Peyer's patch (tissue), 4 donors: ENCODE measurements at regions not wholly inside any gene's neighbourhood (a gene's known extent, or its start where the extent isn't known, plus 50 kb on each side); places are given as distances from the start of the nearest gene placed in this dataset.

Experiments
- DNase-seq, 3 donors: peaks; one replicate each; pipeline ENCODE4 v3.0.0-alpha.2; 2017 to 2019
- H3K27ac ChIP-seq, 4 donors: fragments of 200-600 bp; sonication (generic); one replicate each; pipeline ENCODE4 v1.5.1; 2016 to 2019
- H3K27me3 ChIP-seq, 2 donors: fragments of 200-600 bp; sonication (generic); one replicate each; pipeline ENCODE4 v1.5.1; 2019
- H3K36me3 ChIP-seq, 3 donors: fragments of 200-600 bp; sonication (generic); one replicate each; pipeline ENCODE4 v1.5.1; 2016 to 2019
- H3K4me1 ChIP-seq, 4 donors: fragments of 200-600 bp; sonication (generic); one replicate each; pipeline ENCODE4 v1.5.1; 2016 to 2019
- H3K4me3 ChIP-seq, 4 donors: fragments of 200-600 bp; sonication (generic); 1 replicate in 3 of 4; 2 replicates in 1 of 4; pipeline ENCODE4 v1.5.1; 2016 to 2019; ENCODE audit warnings: mild to moderate bottlenecking in 1 of 4
- H3K9me3 ChIP-seq, 4 donors: fragments of 200-600 bp; sonication (generic); one replicate each; pipeline ENCODE4 v1.5.1; 2016 to 2019; ENCODE audit warnings: mild to moderate bottlenecking in 1 of 4
- CTCF ChIP-seq, 6 experiments: fragments of 450-650 bp in 4 of 6; fragments of 200-600 bp in 2 of 6; sonication (generic) in 1 of 6; IDR thresholded peaks; one replicate each; pipeline ENCODE4 v1.5.1; 2017 to 2019; ENCODE audit warnings: antibody characterized with exemption in 6 of 6, mild to moderate bottlenecking in 3 of 6, moderate library complexity in 1 of 6
- POLR2A ChIP-seq, 2 donors: fragments of 450-650 bp; IDR thresholded peaks; one replicate each; pipeline ENCODE4 v1.5.1; 2017; ENCODE audit warnings: antibody characterized with exemption in 2 of 2, mild to moderate bottlenecking in 2 of 2, moderate library complexity in 2 of 2

GRCh38 chr9:134504106-134504385 is 137.6 kb upstream of the COL5A1 start:
- TF ChIP-seq CTCF (IDR thresholded peaks at IDR 0.05) (no peak), POLR2A (IDR thresholded peaks at IDR 0.05) (no peak)
- H3K4me3 ChIP-seq, result no peak overlapping the region
- no peak overlapping the region for H3K27ac ChIP-seq
- peaks cover 0 to 8% (median 0%) of the 10 kb centered on the region in 4 donors for H3K4me1 ChIP-seq
- peaks cover 0 to 6% of the 10 kb centered on the region in 2 donors for H3K27me3 ChIP-seq
- no peaks in the 10 kb centered on the region for H3K9me3 ChIP-seq
- no peak for DNase-seq
- H3K36me3 ChIP-seq, result no peaks in the 10 kb centered on the region

- Histone ChIP-seq H3K4me1 (peaks cover 0 to 8% (median 0%) of the 10 kb centered on the region in 4 donors), H3K27me3 (peaks cover 0 to 6% of the 10 kb centered on the region in 2 donors), H3K36me3 (no peaks in the 10 kb centered on the region)
These were observed 136.6 kb upstream of the COL5A1 start for GRCh38 chr9:134505032-134505431.

GRCh38 chr9:134509281-134509680 is 132.3 kb upstream of the COL5A1 start:
- H3K27ac ChIP-seq, result no peak overlapping the region
- TF ChIP-seq POLR2A (IDR thresholded peaks at IDR 0.05), result no peak
- no peak for TF ChIP-seq CTCF (IDR thresholded peaks at IDR 0.05)
- no peaks in the 10 kb centered on the region for H3K4me1 ChIP-seq
- H3K4me3 ChIP-seq, result no peak overlapping the region
- H3K9me3 ChIP-seq, result no peaks in the 10 kb centered on the region
- H3K36me3 ChIP-seq, result no peaks in the 10 kb centered on the region
- DNase-seq, result no peak
- no peaks in the 10 kb centered on the region for H3K27me3 ChIP-seq

More at GRCh38 chr9:134505032-134505431, 136.6 kb upstream of the COL5A1 start:
- Histone ChIP-seq H3K27ac (no peak overlapping the region), H3K9me3 (no peaks in the 10 kb centered on the region), H3K4me3 (no peak overlapping the region)
- no peak for TF ChIP-seq POLR2A (IDR thresholded peaks at IDR 0.05)
- TF ChIP-seq CTCF (IDR thresholded peaks at IDR 0.05), result no peak
- DNase-seq, result peak in 1 of 3 donors; percentile 23

GRCh38 chr9:134509817-134510216 is 131.8 kb upstream of the COL5A1 start:
- Histone ChIP-seq H3K9me3 (no peaks in the 10 kb centered on the region), H3K4me3 (no peak overlapping the region), H3K36me3 (no peaks in the 10 kb centered on the region), H3K4me1 (no peaks in the 10 kb centered on the region), H3K27me3 (no peaks in the 10 kb centered on the region), H3K27ac (no peak overlapping the region)
- TF ChIP-seq CTCF (IDR thresholded peaks at IDR 0.05) (no peak), POLR2A (IDR thresholded peaks at IDR 0.05) (no peak)
- no peak for DNase-seq

GRCh38 chr9:134514503-134514902 is 127.1 kb upstream of the COL5A1 start:
- Histone ChIP-seq H3K36me3 (no peaks in the 10 kb centered on the region), H3K4me3 (no peak overlapping the region), H3K27me3 (no peaks in the 10 kb centered on the region), H3K9me3 (no peaks in the 10 kb centered on the region), H3K27ac (no peak overlapping the region), H3K4me1 (no peaks in the 10 kb centered on the region)
- peak in 1 of 3 donors; percentile 30 for DNase-seq
- TF ChIP-seq CTCF (IDR thresholded peaks at IDR 0.05) (no peak), POLR2A (IDR thresholded peaks at IDR 0.05) (no peak)
